Sigmoid colon (tissue), 4 donors: ENCODE measurements at regions not wholly inside any gene's neighbourhood (a gene's known extent, or its start where the extent isn't known, plus 50 kb on each side); places are given as distances from the start of the nearest gene placed in this dataset.

Source experiments
- POLR2AphosphoS5 ChIP-seq, 4 donors: sonication (generic); formaldehyde crosslinking; IDR thresholded peaks; one replicate each; pipeline ENCODE4 v1.6.1; 2017; ENCODE audit warnings: antibody characterized with exemption in 4 of 4
- TF ChIP-seq, protein P1 (sequence below), 4 experiments: fragments of 450-650 bp in 3 of 4; fragments of 200-600 bp in 1 of 4; IDR thresholded peaks; one replicate each; pipeline ENCODE4 v1.5.1; 2016 to 2019; ENCODE audit warnings: antibody characterized with exemption in 4 of 4, mild to moderate bottlenecking in 3 of 4, moderate library complexity in 2 of 4

DNA sequence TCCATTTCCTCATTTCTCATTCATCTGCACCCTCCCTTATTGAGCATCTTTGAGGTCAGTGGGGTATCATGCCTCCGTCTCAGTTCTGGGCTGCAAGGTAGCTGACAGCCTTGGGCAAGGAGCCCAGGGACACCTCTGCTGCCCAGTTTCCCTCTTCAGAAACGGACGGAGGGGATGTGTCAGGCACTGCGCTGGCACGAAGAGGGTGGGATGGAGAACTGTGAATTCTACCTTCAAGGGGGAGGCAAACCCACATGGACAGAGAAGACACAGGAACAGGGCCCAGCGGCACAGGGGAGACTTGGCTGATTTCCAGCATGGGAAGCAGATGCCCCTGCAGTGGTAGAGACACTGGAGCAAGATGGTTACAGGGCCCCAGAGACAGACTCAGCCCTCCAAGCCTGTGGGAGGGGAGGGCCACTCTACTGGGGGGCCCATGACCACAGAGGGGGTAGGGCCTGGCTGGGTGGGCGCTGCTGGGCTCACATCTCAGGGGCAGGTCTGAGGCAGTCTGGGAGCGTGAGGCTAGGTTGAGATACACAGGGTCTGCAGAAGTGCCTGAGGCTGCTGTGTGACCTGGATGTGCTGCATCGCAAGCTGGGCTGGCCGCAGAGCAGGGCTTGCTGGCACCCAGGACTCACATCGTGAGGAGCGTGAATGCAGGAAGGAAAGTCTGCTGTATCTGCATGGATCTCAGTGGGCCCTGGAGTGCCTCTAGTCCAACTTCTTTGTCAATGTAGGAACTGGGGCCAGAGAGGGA is 92.3 kb downstream of the HS1BP3 start:
- no peak for TF ChIP-seq POLR2AphosphoS5 (IDR thresholded peaks at IDR 0.05)
- TF ChIP-seq, protein P1, sequence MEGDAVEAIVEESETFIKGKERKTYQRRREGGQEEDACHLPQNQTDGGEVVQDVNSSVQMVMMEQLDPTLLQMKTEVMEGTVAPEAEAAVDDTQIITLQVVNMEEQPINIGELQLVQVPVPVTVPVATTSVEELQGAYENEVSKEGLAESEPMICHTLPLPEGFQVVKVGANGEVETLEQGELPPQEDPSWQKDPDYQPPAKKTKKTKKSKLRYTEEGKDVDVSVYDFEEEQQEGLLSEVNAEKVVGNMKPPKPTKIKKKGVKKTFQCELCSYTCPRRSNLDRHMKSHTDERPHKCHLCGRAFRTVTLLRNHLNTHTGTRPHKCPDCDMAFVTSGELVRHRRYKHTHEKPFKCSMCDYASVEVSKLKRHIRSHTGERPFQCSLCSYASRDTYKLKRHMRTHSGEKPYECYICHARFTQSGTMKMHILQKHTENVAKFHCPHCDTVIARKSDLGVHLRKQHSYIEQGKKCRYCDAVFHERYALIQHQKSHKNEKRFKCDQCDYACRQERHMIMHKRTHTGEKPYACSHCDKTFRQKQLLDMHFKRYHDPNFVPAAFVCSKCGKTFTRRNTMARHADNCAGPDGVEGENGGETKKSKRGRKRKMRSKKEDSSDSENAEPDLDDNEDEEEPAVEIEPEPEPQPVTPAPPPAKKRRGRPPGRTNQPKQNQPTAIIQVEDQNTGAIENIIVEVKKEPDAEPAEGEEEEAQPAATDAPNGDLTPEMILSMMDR (IDR thresholded peaks at IDR 0.05): no peak
